IPS-20b (cell line): ENCODE measurements at regions not wholly inside any gene's neighbourhood (a gene's known extent, or its start where the extent isn't known, plus 50 kb on each side); places are given as distances from the start of the nearest gene placed in this dataset.
"Not testable (repeated sequence)": the region's sequence is repeated elsewhere in the genome, so short reads cannot be mapped to it uniquely, and the experiment has no call there.

Source experiments
- H3K27ac ChIP-seq: one replicate; pipeline ENCODE4 v1.5.1; 2013; ENCODE audit warnings: low read length
- H3K27me3 ChIP-seq: 2 replicates; pipeline ENCODE4 v1.6.1; 2013; ENCODE audit warnings: mild to moderate bottlenecking, low read length, inconsistent platforms; ENCODE audit not compliant: insufficient read depth
- H3K36me3 ChIP-seq: 2 replicates; pipeline ENCODE4 v1.6.1; 2013; ENCODE audit warnings: low read depth, mild to moderate bottlenecking, inconsistent platforms, low read length, moderate library complexity; ENCODE audit not compliant: insufficient read depth
- H3K4me1 ChIP-seq: 2 replicates; pipeline ENCODE4 v1.6.1; 2013; ENCODE audit warnings: mild to moderate bottlenecking, control low read depth, inconsistent platforms, low read length, moderate library complexity; ENCODE audit not compliant: insufficient read depth
- H3K4me3 ChIP-seq: 2 replicates; pipeline ENCODE4 v1.5.1; 2013; ENCODE audit warnings: mild to moderate bottlenecking, low read length, inconsistent platforms
- H3K9ac ChIP-seq: 2 replicates; pipeline ENCODE4 v1.6.1; 2013; ENCODE audit warnings: low read depth, mild to moderate bottlenecking, inconsistent platforms, low read length, moderate library complexity
- H3K9me3 ChIP-seq: 2 replicates; pipeline ENCODE4 v1.6.1; 2013; ENCODE audit warnings: mild to moderate bottlenecking, low read depth, low read length, inconsistent platforms; ENCODE audit not compliant: insufficient read depth

DNA sequence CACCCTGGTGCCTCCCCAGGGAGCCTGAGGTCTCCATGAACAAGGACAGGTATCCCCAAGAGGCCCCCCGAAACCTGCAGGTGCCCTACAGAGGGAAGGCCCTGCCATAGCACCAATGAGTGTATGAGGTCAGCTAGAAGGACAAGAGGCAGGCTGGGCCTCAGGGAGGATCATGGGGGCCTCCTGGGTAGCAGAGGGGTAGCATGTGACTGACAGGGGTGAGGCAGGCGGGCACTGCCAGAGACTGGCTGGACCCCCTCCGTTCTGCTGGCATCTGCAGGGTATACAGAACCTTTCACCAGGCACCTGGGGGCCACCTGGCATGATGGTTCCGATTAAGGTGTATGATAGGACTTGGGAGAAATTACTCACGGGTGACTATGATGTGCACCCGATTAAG is 79.2 kb upstream of the KCTD7 start:
- H3K4me3 ChIP-seq = no peak overlapping the region
- H3K9ac ChIP-seq = no peak overlapping the region
- H3K36me3 ChIP-seq = peaks cover 56% of the 10 kb centered on the region

DNA sequence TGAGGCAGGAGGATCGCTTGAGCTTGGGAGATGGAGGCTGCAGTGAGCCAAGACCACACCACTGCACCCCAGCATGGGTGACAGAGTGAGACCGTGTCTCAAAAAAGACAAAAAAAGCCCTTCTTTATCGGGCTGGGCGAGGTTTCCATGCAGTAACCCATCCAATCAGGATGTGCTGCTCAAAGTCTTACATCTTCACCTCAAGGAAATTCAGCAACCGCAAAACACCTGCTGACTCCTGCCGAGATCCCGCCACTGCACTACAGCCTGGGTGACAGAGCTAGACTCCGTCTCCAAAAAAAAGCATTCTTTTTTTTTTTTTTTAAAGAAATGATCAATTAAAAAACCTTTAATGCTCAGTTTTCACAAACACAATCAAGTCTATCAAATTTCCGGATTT is 75.7 kb upstream of the KCTD7 start:
- no peak overlapping the region for H3K9ac ChIP-seq
- H3K27ac ChIP-seq = no peak overlapping the region
- H3K36me3 ChIP-seq = peaks cover 57% of the 10 kb centered on the region
- no peaks in the 10 kb centered on the region for H3K9me3 ChIP-seq
- H3K4me3 ChIP-seq = no peak overlapping the region
- no peaks in the 10 kb centered on the region for H3K27me3 ChIP-seq
- H3K4me1 ChIP-seq = no peaks in the 10 kb centered on the region

More for the DNA sequence above, 79.2 kb upstream of the KCTD7 start:
- Histone ChIP-seq H3K27ac (no peak overlapping the region), H3K4me1 (no peaks in the 10 kb centered on the region), H3K27me3 (no peaks in the 10 kb centered on the region), H3K9me3 (no peaks in the 10 kb centered on the region)

DNA sequence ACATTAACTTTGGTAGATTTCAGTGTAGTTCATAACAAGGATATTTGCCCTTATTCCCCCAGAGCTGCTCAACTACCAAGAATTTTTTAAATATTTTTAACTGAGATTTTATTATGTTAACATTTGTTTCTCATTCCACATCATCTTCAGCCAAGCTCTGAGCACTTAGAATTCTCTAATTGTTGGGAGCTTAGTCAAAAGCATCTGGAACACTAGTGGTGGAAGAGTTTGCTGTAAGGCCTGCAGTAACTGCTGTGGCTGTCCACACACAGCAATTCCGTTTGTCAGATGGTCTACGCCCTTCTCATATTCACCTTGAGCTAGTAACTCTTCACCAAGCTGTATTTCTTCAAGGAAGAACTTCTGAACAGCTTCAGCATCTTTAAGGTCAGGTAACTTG is 75.0 kb upstream of the KCTD7 start:
- H3K4me3 ChIP-seq, H3K9ac ChIP-seq, H3K9me3 ChIP-seq, H3K4me1 ChIP-seq, H3K27ac ChIP-seq, H3K27me3 ChIP-seq: not testable (repeated sequence)
- peaks cover 53% of the 10 kb centered on the region for H3K36me3 ChIP-seq

DNA sequence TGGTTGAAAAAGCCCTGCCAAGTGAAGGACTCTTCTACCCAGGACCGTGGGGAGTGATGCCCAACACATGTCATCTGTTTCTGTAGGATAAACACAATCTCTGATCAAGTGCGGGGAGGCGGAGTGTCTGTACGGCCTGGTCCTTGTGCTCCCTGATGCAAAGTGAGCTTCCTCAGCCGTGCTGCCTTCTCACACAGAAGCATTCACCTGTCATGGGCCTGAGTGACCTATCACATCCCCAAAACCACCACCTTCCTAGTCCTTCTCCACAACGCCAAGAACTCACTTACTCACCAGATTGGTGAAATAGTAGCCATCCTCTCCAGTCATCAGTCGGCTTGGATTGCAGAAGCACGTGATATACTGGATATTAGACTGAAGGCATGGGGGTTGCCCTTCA is 74.4 kb upstream of the KCTD7 start:
- H3K27me3 ChIP-seq, H3K4me1 ChIP-seq, H3K9ac ChIP-seq, H3K27ac ChIP-seq, H3K9me3 ChIP-seq, H3K4me3 ChIP-seq: not testable (repeated sequence)
- H3K36me3 ChIP-seq = peaks cover 53% of the 10 kb centered on the region

GRCh38 chr7:66554842-66555430 is 73.7 kb upstream of the KCTD7 start:
- H3K9me3 ChIP-seq, H3K4me1 ChIP-seq, H3K9ac ChIP-seq, H3K27ac ChIP-seq, H3K27me3 ChIP-seq, H3K4me3 ChIP-seq: not testable (repeated sequence)
- peaks cover 53% of the 10 kb centered on the region for H3K36me3 ChIP-seq

DNA sequence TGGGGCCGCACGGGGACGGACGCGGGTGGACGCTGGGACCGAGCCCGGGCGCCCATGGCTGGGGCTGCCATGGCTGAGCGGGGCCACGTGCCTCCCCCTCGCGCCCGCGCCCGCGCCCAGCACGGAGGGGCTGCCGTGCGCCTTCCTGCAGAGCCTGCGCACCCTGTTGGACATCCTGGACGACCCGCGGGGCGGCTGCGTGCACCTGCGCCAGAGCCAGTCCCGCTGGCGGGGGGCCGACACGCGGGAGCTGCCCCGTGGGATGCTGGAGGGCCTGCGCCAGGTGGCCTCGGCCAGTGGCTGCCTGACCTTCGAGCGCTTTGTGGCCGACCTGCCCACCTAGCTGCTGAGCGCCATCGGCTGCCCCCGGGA is 72.5 kb upstream of the KCTD7 start:
- Histone ChIP-seq H3K4me3 (no peak overlapping the region), H3K27me3 (no peaks in the 10 kb centered on the region), H3K4me1 (no peaks in the 10 kb centered on the region), H3K36me3 (peaks cover 52% of the 10 kb centered on the region), H3K27ac (no peak overlapping the region), H3K9me3 (no peaks in the 10 kb centered on the region), H3K9ac (no peak overlapping the region)

DNA sequence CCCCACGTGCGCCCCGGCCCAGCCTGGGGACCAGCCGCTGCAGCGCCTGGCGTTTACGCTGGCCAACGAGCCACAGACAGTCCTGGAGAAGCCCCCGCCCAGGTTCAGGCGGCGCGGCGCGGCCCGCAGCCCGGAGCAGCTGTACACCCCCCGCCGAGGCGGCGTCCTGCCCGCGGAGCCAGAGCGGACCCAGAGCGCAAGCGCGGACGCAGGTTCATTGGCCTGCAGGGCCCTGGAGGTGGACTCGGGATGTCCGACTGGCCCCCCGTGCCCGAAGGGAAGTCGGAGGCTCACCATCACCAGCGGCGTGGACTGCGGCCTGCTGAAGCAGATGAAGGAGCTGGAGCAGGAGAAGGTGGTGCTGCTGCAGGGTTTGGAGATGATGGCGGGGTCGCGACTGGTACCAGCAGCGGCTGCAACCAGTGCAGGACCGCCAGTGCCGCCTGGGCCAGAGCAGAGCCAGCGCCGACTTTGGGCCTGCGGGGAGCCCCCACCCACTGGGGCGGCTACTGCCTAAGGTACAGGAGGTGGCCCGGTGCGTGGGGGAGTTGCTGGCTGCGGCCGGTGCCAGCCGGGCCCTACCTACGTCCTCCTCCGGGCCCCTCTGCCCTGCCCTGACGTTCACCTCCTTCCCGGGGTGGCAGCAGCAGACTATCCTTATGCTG is 72.0 kb upstream of the KCTD7 start:
- H3K27ac ChIP-seq = no peak overlapping the region
- no peak overlapping the region for H3K9ac ChIP-seq
- H3K27me3 ChIP-seq = no peaks in the 10 kb centered on the region
- peaks cover 47% of the 10 kb centered on the region for H3K36me3 ChIP-seq
- H3K4me1 ChIP-seq = no peaks in the 10 kb centered on the region
- H3K9me3 ChIP-seq = no peaks in the 10 kb centered on the region
- no peak overlapping the region for H3K4me3 ChIP-seq

DNA sequence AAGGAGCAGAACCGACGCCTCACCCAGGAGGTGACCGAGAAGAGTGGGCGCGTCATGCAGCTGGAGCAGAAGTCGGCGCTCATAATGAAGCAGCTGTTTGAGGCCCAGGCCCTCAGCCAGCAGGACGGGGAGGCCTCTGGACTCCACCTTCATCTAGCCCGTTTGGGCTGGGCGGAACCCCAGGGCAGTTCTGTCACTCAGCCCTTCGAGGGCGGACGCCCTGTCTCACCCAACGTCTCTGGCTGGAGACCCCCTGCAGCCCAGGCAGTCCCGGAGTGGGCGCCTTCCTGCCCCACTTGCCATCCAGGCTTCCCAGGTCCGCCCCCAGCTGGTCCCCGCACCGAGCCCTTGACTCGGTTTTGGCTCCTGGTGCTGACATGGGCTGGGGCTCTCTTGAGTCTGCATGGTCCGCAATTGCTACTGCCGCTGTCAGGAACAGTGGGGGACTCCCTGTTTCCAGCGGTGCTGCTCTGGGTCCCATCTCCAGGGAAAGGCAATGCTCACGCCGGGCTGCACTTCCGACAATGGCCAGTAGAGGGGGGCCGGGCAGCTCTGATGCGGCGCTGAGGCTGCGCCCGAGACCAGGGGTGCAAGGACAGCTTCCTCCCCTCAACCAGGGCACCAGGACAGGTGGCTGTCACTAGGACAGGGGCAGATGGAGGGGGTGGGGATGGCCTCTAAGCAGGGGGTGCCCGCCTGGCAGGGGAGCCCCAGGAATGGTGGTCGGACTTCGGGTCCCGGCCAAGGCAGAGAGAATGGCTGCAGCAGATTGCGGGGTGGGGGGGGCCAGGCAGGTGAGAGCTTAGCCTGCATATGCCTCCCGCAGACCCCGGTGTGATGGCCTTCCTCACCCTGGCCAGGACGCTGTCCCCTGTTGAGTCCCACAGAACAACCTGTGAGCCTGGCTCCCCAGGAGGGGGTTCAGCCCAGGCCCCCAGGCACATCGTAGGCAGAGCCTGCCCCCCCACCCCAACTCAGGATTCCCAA is 71.2 kb upstream of the KCTD7 start:
- no peak overlapping the region for H3K9ac ChIP-seq
- H3K36me3 ChIP-seq = peaks cover 38% of the 10 kb centered on the region

GRCh38 chr7:66558201-66558641 is 70.5 kb upstream of the KCTD7 start:
- H3K4me3 ChIP-seq = no peak overlapping the region
- H3K4me1 ChIP-seq = no peaks in the 10 kb centered on the region
- H3K9me3 ChIP-seq = no peaks in the 10 kb centered on the region
- no peak overlapping the region for H3K9ac ChIP-seq
- no peak overlapping the region for H3K27ac ChIP-seq
- peaks cover 37% of the 10 kb centered on the region for H3K36me3 ChIP-seq
- no peaks in the 10 kb centered on the region for H3K27me3 ChIP-seq

More for the DNA sequence above, 71.2 kb upstream of the KCTD7 start:
- no peaks in the 10 kb centered on the region for H3K4me1 ChIP-seq
- no peak overlapping the region for H3K27ac ChIP-seq
- no peaks in the 10 kb centered on the region for H3K9me3 ChIP-seq
- no peaks in the 10 kb centered on the region for H3K27me3 ChIP-seq
- no peak overlapping the region for H3K4me3 ChIP-seq

- Histone ChIP-seq H3K4me1 (no peaks in the 10 kb centered on the region), H3K27me3 (no peaks in the 10 kb centered on the region), H3K9me3 (no peaks in the 10 kb centered on the region), H3K9ac (no peak overlapping the region), H3K4me3 (no peak overlapping the region), H3K27ac (no peak overlapping the region), H3K36me3 (peaks cover 30% of the 10 kb centered on the region)
These were observed 69.8 kb upstream of the KCTD7 start for GRCh38 chr7:66558660-66559465.

DNA sequence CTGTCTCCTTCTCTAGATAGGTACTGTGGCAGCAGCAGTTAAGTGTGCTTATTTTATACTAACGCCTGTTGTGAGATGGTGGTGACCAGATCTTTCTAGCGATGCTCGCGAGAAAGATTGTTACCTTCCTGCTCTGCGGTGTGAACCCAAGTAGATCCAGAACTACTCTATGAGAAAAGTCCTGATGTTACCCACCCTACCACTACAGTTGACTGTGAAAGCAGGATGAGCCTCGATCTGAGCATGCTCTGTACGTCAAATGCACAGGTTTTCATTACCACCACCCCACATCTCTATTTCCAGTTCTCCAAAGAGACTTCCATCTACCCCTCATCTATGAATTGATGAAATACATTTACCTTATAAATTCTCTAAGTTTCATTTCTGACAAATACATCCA is 64.6 kb upstream of the KCTD7 start:
- H3K27ac ChIP-seq = no peak overlapping the region
- H3K4me1 ChIP-seq = no peaks in the 10 kb centered on the region
- no peaks in the 10 kb centered on the region for H3K9me3 ChIP-seq
- no peak overlapping the region for H3K9ac ChIP-seq
- H3K27me3 ChIP-seq = no peaks in the 10 kb centered on the region
- no peak overlapping the region for H3K4me3 ChIP-seq
- H3K36me3 ChIP-seq = peaks cover 45% of the 10 kb centered on the region
